MM.1S (cell line): ENCODE measurements at regions not wholly inside any gene's neighbourhood (a gene's known extent, or its start where the extent isn't known, plus 50 kb on each side); places are given as distances from the start of the nearest gene placed in this dataset.

Experiments
- DNase-seq: peaks from one replicate; pipeline ENCODE4 v3.0.0-alpha.2; 2015
- H2AFZ ChIP-seq: fragments of 300-600 bp; sonication (generic); 2 replicates; pipeline ENCODE4 v1.6.0; 2016; ENCODE audit warnings: antibody characterized with exemption, low read length
- H3F3A ChIP-seq: fragments of 300-600 bp; sonication (generic); 2 replicates; pipeline ENCODE4 v1.6.1; 2016; ENCODE audit warnings: mild to moderate bottlenecking, antibody characterized with exemption, low read length, moderate library complexity, mixed read lengths; ENCODE audit not compliant: insufficient read depth
- H3K27ac ChIP-seq: fragments of 300-600 bp; sonication (generic); 2 replicates; pipeline ENCODE4 v1.5.1; 2016; ENCODE audit warnings: mild to moderate bottlenecking, low read length
- H3K27me3 ChIP-seq: fragments of 300-600 bp; sonication (generic); replicated peaks from 2 replicates; pipeline ENCODE4 v1.6.0; 2016; ENCODE audit warnings: low read length; ENCODE audit not compliant: insufficient read depth
- H3K36me3 ChIP-seq: fragments of 300-600 bp; sonication (generic); replicated peaks from 2 replicates; pipeline ENCODE4 v1.6.1; 2016; ENCODE audit warnings: mild to moderate bottlenecking, low read length, mixed read lengths; ENCODE audit not compliant: insufficient read depth
- H3K4me1 ChIP-seq: fragments of 300-600 bp; sonication (generic); 2 replicates; pipeline ENCODE4 v1.6.1; 2016; ENCODE audit warnings: low read length, mixed read lengths
- H3K4me2 ChIP-seq: fragments of 300-600 bp; sonication (generic); 2 replicates; pipeline ENCODE4 v1.6.0; 2016; ENCODE audit warnings: low read depth, low read length
- H3K4me3 ChIP-seq: fragments of 300-600 bp; sonication (generic); 2 replicates; pipeline ENCODE4 v1.5.1; 2016; ENCODE audit warnings: low read length, mixed read lengths
- H3K79me2 ChIP-seq: fragments of 300-600 bp; sonication (generic); 2 replicates; pipeline ENCODE4 v1.6.1; 2016; ENCODE audit warnings: mixed run types, low read length, mixed read lengths
- H3K9ac ChIP-seq: fragments of 300-600 bp; sonication (generic); 2 replicates; pipeline ENCODE4 v1.6.1; 2016; ENCODE audit warnings: low read length, mixed read lengths
- H3K9me2 ChIP-seq: fragments of 300-600 bp; sonication (generic); replicated peaks from 2 replicates; pipeline ENCODE4 v1.6.1; 2016; ENCODE audit warnings: mild to moderate bottlenecking, low read length, mixed read lengths; ENCODE audit not compliant: insufficient read depth
- H3K9me3 ChIP-seq: fragments of 300-600 bp; sonication (generic); replicated peaks from 2 replicates; pipeline ENCODE4 v1.6.1; 2016; ENCODE audit warnings: mild to moderate bottlenecking, low read length, mixed read lengths; ENCODE audit not compliant: insufficient read depth
- H4K20me1 ChIP-seq: fragments of 300-600 bp; sonication (generic); 2 replicates; pipeline ENCODE4 v1.6.1; 2016; ENCODE audit warnings: mild to moderate bottlenecking, low read length, moderate library complexity, mixed read lengths; ENCODE audit not compliant: insufficient read depth
- EZH2 ChIP-seq: fragments of 300-600 bp; sonication (generic); optimal IDR thresholded peaks from 2 replicates; pipeline ENCODE3; 2017; ENCODE audit warnings: low read depth, mild to moderate bottlenecking, antibody characterized with exemption, low read length, mixed read lengths
- EZH2phosphoT487 ChIP-seq: fragments of 300-600 bp; sonication (generic); IDR thresholded peaks from 2 replicates; pipeline ENCODE4 v1.6.1; 2018; ENCODE audit warnings: antibody characterized with exemption, low read length
- TF ChIP-seq, protein P1 (sequence below): fragments of 300-600 bp; sonication (generic); IDR thresholded peaks from 2 replicates; pipeline ENCODE4 v1.5.1; 2016; ENCODE audit warnings: antibody characterized with exemption, low read length, mixed read lengths

DNA sequence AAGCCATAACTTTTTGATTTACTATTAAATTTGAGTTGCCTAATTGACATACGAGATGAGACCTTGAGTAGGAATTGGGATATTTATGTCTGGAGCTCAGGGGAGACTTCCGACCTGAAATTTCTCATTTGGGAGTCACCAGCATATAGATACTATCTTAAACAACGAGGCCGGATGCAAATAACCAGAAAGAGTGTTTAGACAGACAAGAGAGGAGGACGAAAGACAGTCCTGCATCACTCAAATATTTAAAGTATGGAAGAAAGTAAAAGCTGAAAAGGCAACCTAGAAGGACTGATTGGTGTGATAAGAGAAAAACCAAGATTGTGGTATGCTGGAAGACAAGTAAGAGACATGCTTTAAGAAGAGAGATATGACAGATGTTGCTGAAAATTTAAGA is 675.0 kb upstream of the NUDT12 start:
- DNase-seq = no peak
- TF ChIP-seq EZH2phosphoT487 = no peak
- TF ChIP-seq EZH2 = no peak
- TF ChIP-seq, protein P1, sequence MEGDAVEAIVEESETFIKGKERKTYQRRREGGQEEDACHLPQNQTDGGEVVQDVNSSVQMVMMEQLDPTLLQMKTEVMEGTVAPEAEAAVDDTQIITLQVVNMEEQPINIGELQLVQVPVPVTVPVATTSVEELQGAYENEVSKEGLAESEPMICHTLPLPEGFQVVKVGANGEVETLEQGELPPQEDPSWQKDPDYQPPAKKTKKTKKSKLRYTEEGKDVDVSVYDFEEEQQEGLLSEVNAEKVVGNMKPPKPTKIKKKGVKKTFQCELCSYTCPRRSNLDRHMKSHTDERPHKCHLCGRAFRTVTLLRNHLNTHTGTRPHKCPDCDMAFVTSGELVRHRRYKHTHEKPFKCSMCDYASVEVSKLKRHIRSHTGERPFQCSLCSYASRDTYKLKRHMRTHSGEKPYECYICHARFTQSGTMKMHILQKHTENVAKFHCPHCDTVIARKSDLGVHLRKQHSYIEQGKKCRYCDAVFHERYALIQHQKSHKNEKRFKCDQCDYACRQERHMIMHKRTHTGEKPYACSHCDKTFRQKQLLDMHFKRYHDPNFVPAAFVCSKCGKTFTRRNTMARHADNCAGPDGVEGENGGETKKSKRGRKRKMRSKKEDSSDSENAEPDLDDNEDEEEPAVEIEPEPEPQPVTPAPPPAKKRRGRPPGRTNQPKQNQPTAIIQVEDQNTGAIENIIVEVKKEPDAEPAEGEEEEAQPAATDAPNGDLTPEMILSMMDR = no peak

DNA sequence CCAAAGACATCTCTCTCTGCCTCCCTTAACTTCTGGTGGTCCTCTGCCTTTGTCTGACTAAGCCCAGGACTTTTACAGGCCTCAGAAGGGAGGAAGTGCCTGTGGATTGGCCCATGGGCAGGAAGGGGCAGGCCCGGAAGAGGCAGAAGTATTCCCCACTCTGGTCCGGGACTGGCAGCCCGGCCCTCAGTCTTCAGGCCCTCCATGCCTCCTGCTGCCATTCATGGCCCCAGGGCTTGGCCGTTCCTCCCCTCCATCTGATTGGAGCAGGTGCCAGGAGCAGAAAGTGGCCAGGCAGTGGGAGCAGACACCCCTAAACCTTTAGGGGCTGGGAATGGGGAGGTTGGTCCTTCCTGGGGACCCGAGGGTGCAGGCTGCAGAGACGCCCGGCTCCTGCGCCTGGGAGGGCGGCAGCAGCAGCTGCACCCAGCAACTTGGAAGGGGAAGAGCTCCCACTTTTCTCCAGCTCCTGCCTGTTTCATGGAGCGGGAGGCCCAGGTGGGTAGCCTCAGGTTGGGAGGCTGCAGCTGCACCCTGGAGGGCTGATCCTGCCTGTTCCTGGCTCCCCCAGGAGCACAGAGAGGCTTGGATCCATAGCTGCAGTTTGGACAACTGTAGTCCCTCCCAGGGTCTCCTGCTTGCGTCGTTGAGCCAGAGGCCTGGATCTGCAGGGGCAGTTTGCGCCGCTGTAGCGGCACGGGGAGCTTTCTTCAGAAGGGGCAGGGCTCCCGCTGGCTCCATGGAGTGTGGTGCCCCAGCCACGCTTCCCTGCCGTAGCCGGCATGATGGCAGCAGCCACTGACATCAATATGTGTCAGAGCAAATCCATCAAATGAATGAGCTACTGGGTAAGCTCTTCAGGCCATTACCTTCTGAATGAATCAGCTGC is 661.5 kb upstream of the NUDT12 start:
- no peaks in the 10 kb centered on the region for H3F3A ChIP-seq
- TF ChIP-seq, protein P1 = no peak
- TF ChIP-seq EZH2 (no peak), EZH2phosphoT487 (no peak)
- no peak for DNase-seq
- no peaks in the 10 kb centered on the region for H3K27me3 ChIP-seq
- no peak overlapping the region for H3K9ac ChIP-seq
- no peaks in the 10 kb centered on the region for H3K9me2 ChIP-seq
- no peaks in the 10 kb centered on the region for H3K4me1 ChIP-seq
- H3K9me3 ChIP-seq = no peaks in the 10 kb centered on the region
- H4K20me1 ChIP-seq = no peaks in the 10 kb centered on the region
- no peak overlapping the region for H2AFZ ChIP-seq
- H3K4me2 ChIP-seq = no peak overlapping the region
- no peaks in the 10 kb centered on the region for H3K79me2 ChIP-seq
- H3K4me3 ChIP-seq = no peak overlapping the region
- H3K27ac ChIP-seq = no peak overlapping the region
- no peaks in the 10 kb centered on the region for H3K36me3 ChIP-seq

More for the DNA sequence above, 675.0 kb upstream of the NUDT12 start:
- no peaks in the 10 kb centered on the region for H3K9me2 ChIP-seq
- H3K79me2 ChIP-seq = no peaks in the 10 kb centered on the region
- no peaks in the 10 kb centered on the region for H3K4me1 ChIP-seq
- H3K27ac ChIP-seq = no peak overlapping the region
- no peak overlapping the region for H3K4me3 ChIP-seq
- no peak overlapping the region for H3K9ac ChIP-seq
- H2AFZ ChIP-seq = no peak overlapping the region
- no peaks in the 10 kb centered on the region for H3K9me3 ChIP-seq
- H3K27me3 ChIP-seq = no peaks in the 10 kb centered on the region
- H4K20me1 ChIP-seq = no peaks in the 10 kb centered on the region
- no peaks in the 10 kb centered on the region for H3F3A ChIP-seq
- H3K4me2 ChIP-seq = no peak overlapping the region
- H3K36me3 ChIP-seq = no peaks in the 10 kb centered on the region

DNA sequence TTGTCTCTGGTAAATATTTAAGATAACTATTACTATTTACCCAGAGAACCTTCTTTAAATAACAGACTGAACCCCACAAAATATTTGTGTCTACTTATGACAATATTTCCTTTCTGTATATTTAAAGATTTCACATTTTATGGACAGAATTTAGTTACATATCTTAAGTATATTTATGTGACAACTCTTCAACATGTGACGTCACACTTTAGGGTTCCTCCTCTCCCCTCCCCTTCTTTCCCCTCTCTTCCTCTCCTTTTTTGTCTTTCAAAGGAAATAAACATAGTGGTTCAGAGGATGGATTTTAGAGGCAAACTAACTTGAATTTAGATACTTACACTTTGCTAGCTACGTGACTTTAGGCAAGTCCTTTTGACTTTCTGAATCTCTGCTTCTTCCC is 655.6 kb upstream of the NUDT12 start:
- no peaks in the 10 kb centered on the region for H3K4me1 ChIP-seq

More for the DNA sequence above, 655.6 kb upstream of the NUDT12 start:
- Histone ChIP-seq H3K36me3 (no peaks in the 10 kb centered on the region), H3K4me3 (no peak overlapping the region), H3K9me2 (no peaks in the 10 kb centered on the region), H3K4me2 (no peak overlapping the region), H3K9ac (no peak overlapping the region), H2AFZ (no peak overlapping the region), H3K9me3 (no peaks in the 10 kb centered on the region), H4K20me1 (no peaks in the 10 kb centered on the region), H3F3A (no peaks in the 10 kb centered on the region), H3K27ac (no peak overlapping the region), H3K79me2 (no peaks in the 10 kb centered on the region), H3K27me3 (no peaks in the 10 kb centered on the region)
- TF ChIP-seq, protein P1 = no peak
- TF ChIP-seq EZH2 (no peak), EZH2phosphoT487 (no peak)
- no peak for DNase-seq
